Endothelial cell of umbilical vein (primary cell): ENCODE measurements at regions not wholly inside any gene's neighbourhood (a gene's known extent, or its start where the extent isn't known, plus 50 kb on each side); places are given as distances from the start of the nearest gene placed in this dataset.

ENCODE experiments used
- BruUV-seq: library from RNA; stranded (reverse); fragments of 400-500 nt; replicated peaks from 2 replicates; lab custom pipeline; 2021; lab: Mats Ljungman, UMichigan
- CTCF ChIA-PET: fragments of 300-600, 350-600 bp; sonication (Branson Sonifier 250); formaldehyde crosslinking; loops from one replicate; lab custom pipeline; 2021; ENCODE audit warnings: antibody characterized with exemption, inconsistent platforms; lab: Charles Lee
- POLR2A ChIA-PET: fragments of 300-600, 350-600 bp; sonication (Branson Sonifier 250); formaldehyde crosslinking; loops from one replicate; lab custom pipeline; 2021; ENCODE audit warnings: antibody characterized with exemption, inconsistent platforms; lab: Charles Lee
- DNase-seq: peaks from one replicate; pipeline ENCODE4 v3.0.0-alpha.2; 2011; ENCODE audit warnings: low read depth, low spot score
- FAIRE-seq: peaks from 2 replicates; lab custom pipeline; 2011; peaks lifted over from hg19 to GRCh38; lab: Jason Lieb, UNC
- H2AFZ ChIP-seq: 2 replicates; pipeline ENCODE4 v1.6.0; 2012; ENCODE audit warnings: low read depth, low read length, control low read depth, inconsistent platforms
- H3K27ac ChIP-seq: 2 replicates; pipeline ENCODE4 v1.5.1; 2011; ENCODE audit warnings: low read depth, mild to moderate bottlenecking, control low read depth, low read length, moderate library complexity; ENCODE audit not compliant: insufficient read depth
- H3K27me3 ChIP-seq, 2 experiments: 2 replicates each; pipeline versions ENCODE4 v1.6.0 to v1.6.1; 2011; ENCODE audit warnings: low read length in 2 of 2, mixed read lengths in 1 of 2; ENCODE audit not compliant: control insufficient read depth in 2 of 2, insufficient read depth in 2 of 2
- H3K36me3 ChIP-seq, 2 experiments: 2 replicates in 1 of 2; 3 replicates in 1 of 2; pipeline ENCODE4 v1.5.1; 2011; ENCODE audit warnings: low read length in 2 of 2, mild to moderate bottlenecking in 1 of 2, moderate library complexity in 1 of 2; ENCODE audit not compliant: control insufficient read depth in 2 of 2, insufficient read depth in 2 of 2; ENCODE audit errors: extremely low read depth in 1 of 2
- H3K4me1 ChIP-seq: 3 replicates; pipeline ENCODE4 v1.5.1; 2011; ENCODE audit warnings: mild to moderate bottlenecking, low read length; ENCODE audit not compliant: control insufficient read depth, insufficient read depth; ENCODE audit errors: extremely low read depth
- H3K4me2 ChIP-seq: 2 replicates; pipeline ENCODE4 v1.6.1; 2011; ENCODE audit warnings: low read length, control low read depth, mixed read lengths; ENCODE audit not compliant: insufficient read depth
- H3K4me3 ChIP-seq, 3 experiments: fragments of 200-600 bp in 1 of 3; sonication (generic), shearing (Covaris generic) in 1 of 3; replicated peaks in 1 of 3; 2 replicates each; pipeline ENCODE4 v1.5.1; 2011 to 2016; ENCODE audit warnings: control low read depth in 3 of 3, low read length in 3 of 3, mild to moderate bottlenecking in 2 of 3, inconsistent platforms in 1 of 3, low read depth in 1 of 3, moderate library complexity in 1 of 3; ENCODE audit not compliant: insufficient read depth in 1 of 3
- H3K79me2 ChIP-seq: 2 replicates; pipeline ENCODE4 v1.6.0; 2012; ENCODE audit warnings: low read length, inconsistent platforms; ENCODE audit not compliant: control insufficient read depth, insufficient read depth
- H3K9ac ChIP-seq: replicated peaks from 2 replicates; pipeline ENCODE3; 2011; ENCODE audit warnings: low read length, control low read depth; ENCODE audit not compliant: insufficient read depth; ENCODE audit errors: extremely low read depth
- H3K9me1 ChIP-seq: replicated peaks from 3 replicates; pipeline ENCODE4 v1.6.0; 2011; ENCODE audit warnings: mild to moderate bottlenecking, low read length; ENCODE audit not compliant: control insufficient read depth, insufficient read depth; ENCODE audit errors: extremely low read depth
- H3K9me3 ChIP-seq: replicated peaks from 2 replicates; pipeline ENCODE4 v1.5.1; 2012; ENCODE audit warnings: low read length, inconsistent platforms; ENCODE audit not compliant: control insufficient read depth, insufficient read depth
- H4K20me1 ChIP-seq: replicated peaks from 2 replicates; pipeline ENCODE3; 2011; ENCODE audit warnings: mild to moderate bottlenecking, low read length; ENCODE audit not compliant: control insufficient read depth, insufficient read depth; ENCODE audit errors: extremely low read depth
- CTCF ChIP-seq, 2 donors: IDR thresholded peaks; 1 replicate in 1 of 2; 2 replicates in 1 of 2; pipeline ENCODE4 v1.5.1; 2011; ENCODE audit warnings: low read length in 2 of 2, mild to moderate bottlenecking in 2 of 2, moderate library complexity in 2 of 2, control low read depth in 1 of 2, inconsistent platforms in 1 of 2, low read depth in 1 of 2; ENCODE audit not compliant: insufficient read depth in 1 of 2; ENCODE audit errors: extremely low read depth in 1 of 2
- EZH2 ChIP-seq: IDR thresholded peaks from 2 replicates; pipeline ENCODE4 v1.6.1; 2012; ENCODE audit warnings: borderline replicate concordance, low read depth, mild to moderate bottlenecking, moderate library complexity, low read length, inconsistent platforms; ENCODE audit not compliant: severe bottlenecking
- FOS ChIP-seq: IDR thresholded peaks from 2 replicates; pipeline ENCODE4 v1.6.1; 2011; ENCODE audit warnings: mild to moderate bottlenecking, low read length, moderate library complexity, borderline replicate concordance; ENCODE audit not compliant: insufficient read depth
- GATA2 ChIP-seq: IDR thresholded peaks from 2 replicates; pipeline ENCODE4 v1.7.0; 2011; ENCODE audit warnings: low read depth, mild to moderate bottlenecking, moderate library complexity, mixed read lengths, low read length; ENCODE audit not compliant: insufficient read length, insufficient read depth
- JUN ChIP-seq: IDR thresholded peaks from 2 replicates; pipeline ENCODE4 v1.6.1; 2011; ENCODE audit warnings: borderline replicate concordance, low read depth; ENCODE audit not compliant: insufficient read length, insufficient read depth
- MAX ChIP-seq: IDR thresholded peaks from 2 replicates; pipeline ENCODE4 v1.6.1; 2011; ENCODE audit not compliant: insufficient read depth, insufficient read length
- MYC ChIP-seq: IDR thresholded peaks from one replicate; pipeline ENCODE4 v1.6.1; 2011; ENCODE audit warnings: mild to moderate bottlenecking, low read depth, low read length
- POLR2A ChIP-seq: IDR thresholded peaks from 2 replicates; pipeline ENCODE4 v1.6.1; 2012; ENCODE audit warnings: low read depth, mild to moderate bottlenecking, control low read depth, low read length
- POLR2AphosphoS5 ChIP-seq: IDR thresholded peaks from 2 replicates; pipeline ENCODE4 v1.6.1; 2012; ENCODE audit warnings: low read depth, mild to moderate bottlenecking, control low read depth, low read length, moderate library complexity; ENCODE audit not compliant: insufficient read depth
- dilution Hi-C: fragments of 300-500 bp; cut with MboI; formaldehyde crosslinking; loops from one replicate; pipeline ENCODE4 v1.15.0; 2019; ENCODE audit warnings: low sequenced_read_pairs; ENCODE audit not compliant: extremely low pct_ligation_motif_present
- intact Hi-C: fragments of 100-400 bp; cut with micrococcal nuclease; formaldehyde crosslinking; loops from one replicate; pipeline ENCODE4 v1.10.0; 2022

DNA sequence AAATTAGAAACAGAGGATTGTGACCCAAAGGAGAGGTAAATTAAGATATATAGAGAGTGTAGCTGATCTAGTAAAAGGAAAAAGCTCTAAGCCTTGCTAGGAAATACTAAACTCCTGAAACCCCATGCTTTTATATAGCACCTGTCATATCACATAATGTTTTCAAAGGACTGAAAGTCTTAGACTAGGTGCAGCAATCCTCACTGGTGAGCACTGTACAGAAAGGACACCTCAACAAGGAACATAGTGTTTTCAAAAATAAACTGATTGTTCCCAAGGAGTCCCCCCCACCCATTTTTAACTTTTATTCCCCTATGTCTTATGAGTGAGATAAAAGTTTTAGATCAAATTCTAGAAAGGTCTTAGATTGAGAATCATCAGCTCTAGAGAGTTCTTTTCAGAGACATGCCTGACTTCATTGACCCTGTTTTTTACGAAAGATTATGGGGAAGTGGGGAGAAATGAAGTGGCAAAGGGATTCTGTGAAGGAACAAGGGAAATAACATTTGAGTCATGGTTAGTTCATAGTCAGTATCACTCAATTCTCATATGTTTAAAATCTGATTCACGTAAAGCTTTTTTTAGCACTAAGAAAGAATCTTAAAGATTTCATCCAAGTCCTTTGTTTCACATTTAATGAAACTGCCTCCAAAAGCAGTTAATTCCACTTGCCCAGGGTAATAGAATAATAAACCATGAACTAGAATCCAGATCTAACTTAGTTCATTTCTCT is 166.4 kb downstream of the CYB561 start:
- Histone ChIP-seq H3K4me3 (no peak overlapping the region), H3K27me3 (no peaks in the 10 kb centered on the region), H4K20me1 (no peaks in the 10 kb centered on the region), H3K79me2 (no peaks in the 10 kb centered on the region), H3K36me3 (no peaks in the 10 kb centered on the region), H3K4me2 (peak overlapping the region; percentile 18), H3K9ac (peak overlapping the region; percentile 1), H2AFZ (peak overlapping the region; percentile 43), H3K9me1 (no peaks in the 10 kb centered on the region), H3K4me1 (peaks cover 38% of the 10 kb centered on the region), H3K27ac (peak overlapping the region; percentile 65), H3K9me3 (no peaks in the 10 kb centered on the region)
- TF ChIP-seq GATA2 (no peak), MYC (no peak), FOS (peak; percentile 77), CTCF (IDR thresholded peaks at IDR 0.05; ENCODE audit: extremely low read depth in 1 of 2, insufficient read depth in 1 of 2, low read depth in 1 of 2, low read length in 2 of 2) (no peak), EZH2 (no peak), POLR2AphosphoS5 (no peak), POLR2A (no peak), JUN (peak; percentile 16), MAX (no peak)
- peak; percentile 67 for FAIRE-seq
- dilution Hi-C loops, result no loop called here
- BruUV-seq, result TSS peak; percentile 70
- CTCF ChIA-PET, result interaction anchor here (1.0 to 2.6 kb wide), 3 partner anchors 11 to 197 kb away, joined by 4 to 10 read pairs (median 8); no protein-coding TSS in a partner anchor
- DNase-seq, result peak; percentile 89
- POLR2A ChIA-PET, result interaction anchor here (0.6 kb wide), 1 partner anchor 1260 kb away, joined by 3 read pairs; no protein-coding TSS in a partner anchor
- intact Hi-C loops, result loop anchor here (2.0 kb wide), 1 partner anchor 13 kb away; no protein-coding TSS in a partner anchor
